Medulla oblongata (tissue), 1 donor: ENCODE measurements at regions not wholly inside any gene's neighbourhood (a gene's known extent, or its start where the extent isn't known, plus 50 kb on each side); places are given as distances from the start of the nearest gene placed in this dataset.

Source experiments
- DNase-seq: peaks from one replicate; pipeline ENCODE4 v3.0.0-alpha.2; 2015; ENCODE audit errors: extremely low spot score

DNA sequence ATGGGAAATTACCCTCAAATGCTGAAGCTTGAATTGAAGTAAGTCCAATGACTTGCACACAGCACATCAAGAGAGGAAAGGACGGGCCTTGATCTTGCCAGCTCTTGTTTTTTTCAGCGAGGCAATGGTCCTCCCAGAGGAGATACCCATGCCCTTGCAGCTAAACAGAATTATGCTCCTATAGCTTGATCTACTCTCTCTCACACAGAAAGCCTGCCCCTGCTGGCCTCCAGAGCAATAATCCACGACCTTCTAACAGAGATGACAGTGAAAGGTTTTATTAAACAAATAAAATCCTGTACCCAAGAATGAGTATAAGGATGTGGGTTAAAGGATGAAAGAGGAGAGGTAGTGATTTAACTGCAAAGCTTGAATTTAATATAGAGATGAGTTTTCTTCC lies 268.0 kb downstream of the ADRA2A start:
- no peak for DNase-seq

DNA sequence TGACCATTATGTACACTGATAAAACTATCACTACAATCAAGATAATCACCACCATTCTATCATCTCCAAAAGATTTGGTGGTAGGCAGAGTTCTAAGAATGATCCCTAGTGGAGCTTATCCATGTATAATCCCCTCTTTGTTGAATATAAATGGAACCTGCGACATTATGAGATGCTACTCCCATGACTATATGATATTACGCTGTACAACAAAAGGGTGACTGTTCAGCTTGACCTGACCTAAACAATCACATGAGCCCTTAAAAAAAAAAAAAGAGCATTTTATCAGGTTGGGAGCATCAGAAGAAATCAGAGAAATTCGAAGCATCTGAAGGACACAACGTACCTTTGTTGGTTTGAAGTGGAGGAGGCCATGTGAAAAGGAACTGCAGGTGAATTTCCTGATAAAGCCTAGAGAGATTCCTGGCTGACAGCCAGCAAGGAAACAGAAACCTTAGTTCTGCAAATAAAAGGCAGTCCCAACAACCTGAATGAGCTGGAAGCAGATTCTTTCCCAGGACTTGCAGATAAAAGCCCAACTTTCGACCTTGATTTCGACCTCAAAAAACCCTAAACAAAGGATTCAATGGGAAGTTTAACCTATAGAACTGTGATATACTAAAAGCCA lies 270.7 kb downstream of the ADRA2A start:
- DNase-seq = no peak

DNA sequence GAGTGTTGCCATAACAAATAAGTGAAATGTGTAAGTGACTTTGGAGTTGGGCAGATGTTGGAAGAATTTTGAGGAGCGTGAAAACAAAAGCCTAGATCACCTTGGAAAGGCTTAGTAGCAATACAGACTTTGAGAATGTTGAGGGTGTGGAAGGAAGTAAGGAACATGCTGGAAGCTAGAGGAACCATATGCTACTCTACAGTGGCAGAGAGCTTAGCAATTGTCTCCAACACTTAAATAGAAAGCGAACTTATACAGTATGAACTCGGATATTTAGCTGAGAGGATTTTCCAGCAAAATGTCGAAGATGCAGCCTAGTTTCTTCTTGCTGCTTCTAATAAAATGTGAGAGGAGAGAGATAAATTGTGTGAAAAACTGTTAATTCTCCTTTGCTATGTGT lies 271.2 kb downstream of the ADRA2A start:
- no peak for DNase-seq

DNA sequence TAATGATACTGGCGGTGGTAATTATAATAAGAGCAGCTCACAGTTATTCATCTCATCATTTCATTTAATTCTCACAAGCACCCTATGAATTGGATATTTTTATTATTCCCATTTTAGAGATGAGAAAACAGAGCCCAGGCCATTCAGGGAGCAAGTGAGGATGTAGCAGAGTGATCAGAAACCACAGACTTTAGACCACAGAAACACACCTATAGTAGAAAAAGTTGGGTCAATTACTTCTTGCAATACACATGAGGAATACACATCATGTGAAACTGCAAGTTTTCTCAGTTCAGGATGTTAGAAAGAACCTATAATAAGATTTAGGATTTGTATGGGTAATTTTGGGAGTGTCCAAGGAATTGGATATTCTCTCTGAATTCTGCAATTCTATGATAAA lies 278.0 kb downstream of the ADRA2A start:
- no peak for DNase-seq

DNA sequence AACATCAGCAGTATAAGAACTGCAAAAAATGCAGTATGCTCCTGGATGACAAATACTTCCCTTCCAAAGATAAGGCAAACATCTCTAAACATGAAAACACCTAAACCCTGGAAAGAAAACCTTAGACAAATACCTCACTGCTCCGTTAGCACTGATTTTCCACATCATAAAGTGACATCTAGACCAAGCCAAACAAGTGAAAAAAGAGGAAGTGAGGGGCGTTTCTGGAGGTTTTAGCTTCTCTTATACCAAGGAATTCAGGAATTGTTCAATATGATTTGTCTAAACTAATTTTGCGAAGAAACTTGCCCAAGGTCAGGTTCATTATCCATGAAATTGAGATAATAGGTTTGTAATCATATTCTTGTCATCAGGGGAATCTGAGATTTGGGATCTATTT lies 279.7 kb downstream of the ADRA2A start:
- no peak for DNase-seq

DNA sequence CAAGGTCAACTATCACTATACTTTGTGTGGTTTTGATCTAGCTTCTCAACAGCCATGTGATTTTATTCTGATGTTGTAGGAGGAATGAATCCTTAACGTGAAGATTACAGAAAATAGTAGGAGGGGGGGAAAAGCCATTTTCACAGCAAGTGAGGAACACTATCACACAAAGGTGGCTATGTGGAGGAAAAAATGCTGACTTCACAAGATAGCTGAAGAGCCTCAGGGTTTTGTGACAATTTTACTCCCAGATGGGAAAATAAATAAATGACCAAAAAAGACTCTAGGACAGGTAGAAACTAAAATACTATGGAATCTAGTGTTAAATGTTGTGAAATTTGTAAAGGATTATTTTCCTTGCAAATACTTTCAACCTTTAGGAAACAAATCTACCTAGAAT lies 281.0 kb downstream of the ADRA2A start:
- no peak for DNase-seq

DNA sequence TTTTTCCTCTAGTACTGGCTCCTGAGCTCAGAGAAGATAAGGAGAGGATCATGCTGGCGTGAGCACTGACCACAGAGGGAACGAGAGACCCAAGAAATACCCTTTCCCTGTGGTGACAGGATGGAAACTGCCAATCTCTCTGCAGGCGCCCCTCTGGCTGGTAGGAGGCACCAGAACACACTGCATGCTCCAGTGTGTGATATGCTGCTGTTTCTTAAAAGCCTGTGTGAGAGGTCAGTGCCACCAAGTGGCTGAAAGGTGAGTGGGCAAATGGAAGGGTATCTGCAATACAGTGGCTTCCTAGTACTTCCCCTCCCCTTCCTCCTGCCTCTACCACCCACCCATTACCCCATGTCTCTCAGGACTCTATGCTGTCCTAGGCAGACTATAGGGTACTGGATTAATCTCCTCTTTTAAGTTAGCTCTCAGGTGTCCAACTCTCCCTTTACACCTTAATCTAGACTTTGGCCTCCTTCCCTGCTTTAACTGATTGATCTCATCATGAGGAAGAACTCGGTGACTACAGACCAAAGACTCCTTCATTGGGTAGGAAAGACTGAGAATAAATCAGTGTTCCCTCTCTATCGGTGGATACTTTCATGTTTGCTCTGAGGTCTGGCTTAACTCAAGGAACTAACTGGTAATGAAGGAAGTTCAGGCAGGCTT lies 283.6 kb downstream of the ADRA2A start:
- DNase-seq = peak; percentile 46

DNA sequence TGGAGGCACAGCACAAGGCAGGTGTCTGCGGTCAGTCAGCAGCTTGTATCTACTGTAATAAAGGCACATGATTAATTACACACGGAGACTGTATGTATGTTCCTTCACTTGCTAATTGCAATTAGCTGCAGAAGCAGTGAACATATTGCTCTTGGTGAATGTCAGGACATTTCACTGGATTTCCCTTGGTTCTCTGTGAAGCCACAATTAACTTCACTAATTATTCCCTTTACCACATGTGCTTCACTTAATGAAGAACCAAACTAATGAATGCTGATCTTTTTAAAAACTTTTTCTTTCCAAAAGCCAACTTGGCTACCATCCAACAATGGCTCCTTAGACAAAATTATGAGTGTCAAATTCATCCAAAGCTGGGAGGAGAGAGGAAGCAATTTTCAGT lies 290.7 kb downstream of the ADRA2A start:
- DNase-seq = no peak

DNA sequence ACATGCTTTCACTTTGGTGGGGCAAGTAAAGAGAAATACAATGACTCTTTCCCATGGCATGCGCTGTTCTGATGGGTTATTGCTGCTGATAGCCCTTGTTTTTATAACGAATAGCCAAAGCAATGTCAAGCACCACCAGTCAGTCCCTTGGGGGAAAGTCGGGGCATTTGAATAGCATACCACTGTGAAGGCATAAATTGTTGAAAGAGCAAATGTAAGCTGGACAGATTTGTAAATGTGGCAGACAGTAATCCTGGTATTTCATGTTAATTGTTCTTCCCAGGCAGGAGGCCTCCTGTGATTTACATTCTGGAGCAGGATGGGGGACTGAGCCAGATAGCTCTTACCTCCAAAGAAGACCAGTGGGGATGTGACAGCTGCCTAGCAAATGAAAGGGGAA lies 293.3 kb downstream of the ADRA2A start:
- no peak for DNase-seq

DNA sequence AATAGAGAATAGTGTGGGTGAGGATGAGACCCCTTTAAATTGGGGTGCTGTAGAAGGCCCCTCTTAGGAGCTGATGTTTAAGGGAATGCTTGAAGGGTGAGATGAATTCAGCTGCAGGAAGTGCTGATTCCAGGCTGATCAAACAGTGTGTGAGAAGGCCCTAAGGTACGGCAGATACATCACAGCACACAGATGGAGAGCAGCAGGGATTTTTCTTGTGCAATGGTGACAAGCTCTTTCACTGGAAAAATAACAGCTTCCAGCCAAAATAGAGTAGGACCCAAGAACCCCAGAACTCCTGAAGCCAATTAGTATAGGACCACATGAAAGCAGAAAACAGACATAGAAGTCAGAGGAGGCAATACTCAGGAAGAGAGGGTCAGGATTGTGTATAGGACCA lies 296.9 kb downstream of the ADRA2A start:
- no peak for DNase-seq

DNA sequence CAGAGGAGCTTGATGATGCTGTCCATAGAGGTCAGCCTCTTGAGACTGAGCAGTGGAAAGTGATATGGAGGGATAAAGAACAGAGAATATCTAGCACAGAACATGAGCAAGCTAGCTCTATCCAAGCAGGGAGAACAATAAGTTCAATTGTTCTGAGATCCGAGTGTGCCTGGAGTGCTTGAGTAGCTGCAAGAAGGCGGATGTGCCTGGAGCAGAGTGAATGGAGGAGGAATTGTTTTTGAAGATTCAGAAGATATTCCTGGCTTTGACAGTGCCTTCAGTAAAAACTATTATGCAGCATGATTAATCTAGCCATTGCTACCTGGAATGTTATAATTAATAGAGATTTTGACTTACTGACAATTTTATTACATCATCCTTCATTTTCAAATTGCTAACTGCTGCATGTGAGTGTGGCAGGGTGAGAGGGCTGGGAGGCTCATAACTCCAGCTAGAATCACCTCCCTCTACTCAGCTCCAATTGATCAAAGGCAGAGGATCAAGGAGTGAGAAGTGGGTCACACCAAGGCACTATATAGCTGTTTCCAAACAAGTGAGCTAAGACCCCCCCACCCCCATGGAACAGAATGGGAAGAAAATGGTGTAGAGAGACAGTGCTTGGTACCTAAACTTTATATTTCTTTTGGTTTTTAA lies 302.8 kb downstream of the ADRA2A start:
- DNase-seq = peak; percentile 33

DNA sequence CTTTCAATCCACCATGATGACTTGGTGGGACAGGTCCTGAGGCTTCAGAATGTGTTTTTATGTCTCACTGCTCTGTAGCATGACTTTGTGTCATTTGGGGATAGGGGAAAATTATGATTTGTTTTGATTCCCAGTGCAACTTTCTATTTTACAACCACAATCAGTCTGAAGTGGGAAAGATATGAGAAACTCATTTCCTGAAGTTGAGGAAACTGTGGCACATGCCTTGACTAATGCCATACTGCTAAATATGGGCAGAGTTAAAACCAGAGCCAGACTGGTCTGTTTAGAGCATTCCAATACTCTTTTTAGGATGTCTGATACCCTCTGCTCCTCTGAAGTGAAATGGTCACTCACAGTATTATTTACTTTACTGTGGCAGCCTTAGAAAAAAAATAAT lies 307.7 kb downstream of the ADRA2A start:
- no peak for DNase-seq

DNA sequence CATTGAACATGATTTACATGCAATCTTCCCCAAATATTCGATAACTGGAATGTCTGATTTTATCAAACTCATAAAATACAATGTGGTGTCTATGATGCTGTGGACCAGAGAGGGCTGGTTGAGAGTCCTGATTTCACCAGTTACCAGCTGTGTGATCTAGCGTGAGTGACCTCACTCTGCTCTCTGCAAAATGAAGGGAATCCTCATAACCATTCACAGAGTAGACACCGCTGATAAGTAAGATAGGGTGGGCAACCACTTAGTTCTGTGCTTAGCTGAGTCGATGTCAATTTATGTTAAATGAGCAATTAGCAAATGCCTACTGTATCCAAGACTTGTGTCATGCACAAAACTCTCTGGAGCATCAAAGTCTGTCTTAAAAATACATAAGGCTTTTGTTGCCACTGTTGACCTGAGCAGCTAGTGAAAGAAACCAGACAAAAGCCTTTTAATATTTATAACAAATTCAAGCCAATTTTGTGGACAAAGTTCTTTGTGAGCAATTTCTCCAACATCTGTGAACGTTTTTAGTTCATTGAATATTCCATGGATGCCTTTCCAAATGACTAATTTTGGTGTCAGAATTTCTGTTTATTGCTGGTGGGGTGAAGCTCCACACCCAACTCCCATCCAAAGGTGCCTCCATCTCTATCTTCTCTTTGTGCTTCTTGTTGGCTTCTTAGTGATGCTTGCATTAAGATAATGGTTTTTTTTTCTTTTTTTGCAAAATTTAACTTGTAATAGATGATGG lies 314.2 kb downstream of the ADRA2A start:
- no peak for DNase-seq

DNA sequence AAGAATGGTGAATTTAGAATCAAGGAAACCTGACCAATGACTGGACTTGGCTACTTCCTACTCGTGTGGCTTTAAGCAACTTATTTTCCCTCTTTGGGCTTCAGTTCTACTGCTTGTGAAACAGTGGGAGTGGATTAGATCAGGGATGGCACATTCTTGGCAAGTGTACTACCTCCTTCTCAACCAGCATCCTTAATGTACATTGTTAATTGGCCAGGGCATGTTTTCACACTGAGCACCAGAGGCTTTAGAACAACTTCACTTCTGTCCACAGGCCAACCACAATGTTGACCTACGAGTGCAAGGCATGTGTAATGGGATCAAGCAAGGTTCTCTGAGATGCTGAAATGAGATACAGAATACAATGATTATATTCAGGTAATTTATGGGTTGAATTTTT lies 315.3 kb downstream of the ADRA2A start:
- DNase-seq = no peak

DNA sequence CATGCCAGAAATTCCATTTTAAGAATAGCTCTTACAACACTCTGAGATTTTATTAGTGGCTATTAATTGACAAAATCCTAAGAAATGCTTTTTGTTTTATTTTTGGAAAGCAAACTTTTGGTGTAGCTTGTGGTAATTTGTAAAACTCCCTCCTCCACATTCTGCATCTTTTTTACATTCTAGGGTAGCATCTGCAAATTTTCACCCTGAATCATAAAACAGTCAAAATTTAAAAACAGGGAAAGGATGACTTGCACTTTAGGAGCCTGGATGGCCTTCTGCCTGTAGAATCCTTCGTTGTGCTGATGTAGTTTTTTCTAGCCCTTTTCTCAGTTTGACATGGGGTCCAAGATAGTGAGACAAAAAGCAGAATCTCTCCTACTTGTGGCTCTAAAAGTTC lies 316.1 kb downstream of the ADRA2A start:
- no peak for DNase-seq

DNA sequence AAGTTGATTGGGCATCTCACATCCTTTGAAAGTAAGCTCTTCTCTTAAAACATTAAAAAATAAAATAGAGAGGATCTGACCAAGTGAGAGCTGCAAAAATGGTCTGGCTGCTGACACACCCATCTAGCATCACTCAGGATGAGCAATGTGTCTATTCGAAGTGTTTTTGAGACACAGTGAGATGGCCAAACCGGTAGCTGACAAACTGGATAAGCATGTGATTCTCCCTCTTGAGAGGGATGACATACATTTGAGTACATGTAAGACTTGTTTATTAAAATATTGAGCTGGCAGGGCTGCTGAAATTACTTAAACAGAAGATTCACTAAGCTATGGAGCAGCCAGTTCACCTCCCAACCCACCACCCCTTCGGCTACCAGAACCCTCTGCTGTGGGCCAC lies 333.9 kb downstream of the ADRA2A start:
- no peak for DNase-seq

DNA sequence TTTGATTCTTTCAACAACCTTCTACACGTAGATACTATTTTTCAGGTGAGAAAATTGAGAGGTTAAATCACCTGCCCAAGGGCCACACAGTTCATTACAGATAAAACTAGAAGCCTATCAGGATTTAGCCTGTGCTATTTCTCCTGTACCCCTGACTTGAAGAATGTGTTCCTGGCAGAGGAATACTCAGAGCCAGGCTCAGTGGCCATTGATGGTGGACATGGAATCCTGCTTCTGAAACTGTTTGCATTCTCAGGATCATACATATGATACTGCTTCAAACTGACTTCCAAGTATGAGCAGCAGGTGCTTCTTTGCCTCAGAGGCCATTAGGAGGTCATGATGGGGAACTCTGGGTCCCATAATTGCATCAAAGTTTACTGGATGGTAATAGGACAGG lies 348.6 kb downstream of the ADRA2A start:
- DNase-seq = no peak

DNA sequence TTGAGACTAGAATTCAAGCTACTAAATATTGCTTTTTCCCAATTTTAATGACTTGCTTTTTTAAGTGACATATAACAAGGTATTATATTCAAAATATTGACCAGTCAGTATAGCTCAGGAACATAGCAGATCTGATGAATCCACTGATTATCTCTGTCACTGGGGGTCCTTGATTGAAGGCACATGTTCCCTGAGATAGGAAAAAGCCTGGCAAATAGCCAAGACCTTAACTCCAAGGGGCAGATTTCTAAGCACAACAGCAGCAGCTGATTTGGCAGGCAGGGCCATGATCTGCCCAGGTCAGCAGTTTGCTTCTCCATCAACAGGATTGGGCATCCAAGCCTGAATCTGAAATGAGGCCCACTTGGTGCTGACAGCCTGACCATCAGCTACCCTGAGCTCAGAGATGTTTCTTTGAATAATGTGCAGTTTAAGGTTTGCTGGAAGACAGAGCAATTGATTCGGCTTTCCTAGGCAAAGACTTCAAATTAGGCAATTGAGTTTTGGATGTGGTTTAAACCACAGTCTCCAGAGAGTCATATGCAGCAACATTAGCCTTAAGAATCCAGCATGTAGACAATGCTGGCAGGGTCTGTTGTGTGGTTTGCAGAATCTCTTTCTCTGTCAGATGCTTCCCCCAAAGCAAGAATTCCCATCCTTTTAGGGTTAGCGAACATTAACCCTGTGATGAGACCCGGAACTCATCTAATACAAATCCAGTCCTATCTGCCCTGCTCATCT lies 352.6 kb downstream of the ADRA2A start:
- DNase-seq = no peak

DNA sequence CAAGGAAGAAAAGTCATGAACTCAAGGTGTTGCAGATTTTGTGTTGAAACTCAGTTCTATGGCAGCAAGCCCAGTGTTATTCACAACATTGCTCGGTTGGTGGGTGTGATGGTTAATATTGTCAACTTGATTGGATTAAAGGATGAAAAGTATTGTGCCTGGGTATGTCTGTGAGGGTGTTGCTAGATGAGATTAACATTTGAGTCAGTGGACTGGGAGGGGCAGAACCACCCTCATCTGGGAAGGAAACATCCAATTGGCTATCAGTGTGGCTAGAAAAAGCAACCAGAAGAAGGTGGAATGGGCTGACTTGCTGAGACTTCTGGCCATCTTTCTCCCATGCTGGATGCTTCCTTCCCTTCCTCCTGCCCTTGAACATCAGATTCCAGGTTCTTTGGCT lies 353.2 kb downstream of the ADRA2A start:
- no peak for DNase-seq

DNA sequence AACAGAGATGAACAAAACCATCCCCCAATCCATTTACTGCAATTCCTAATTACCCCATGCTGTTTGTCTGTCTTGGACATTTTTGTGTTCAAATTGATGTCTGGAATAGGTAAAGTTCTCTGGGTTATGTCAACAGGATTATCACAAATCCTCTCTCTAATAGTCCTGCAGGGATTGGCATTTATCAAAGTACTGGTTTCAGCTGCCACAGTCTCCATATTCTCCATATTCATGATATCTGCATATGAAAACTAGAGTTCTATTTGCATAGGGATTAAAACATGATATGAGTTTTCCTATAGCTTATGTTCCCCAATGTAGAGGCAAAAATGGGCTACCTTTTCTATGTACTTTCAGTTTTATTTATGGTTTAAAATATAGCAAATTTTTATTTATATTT lies 355.8 kb downstream of the ADRA2A start:
- DNase-seq = no peak

DNA sequence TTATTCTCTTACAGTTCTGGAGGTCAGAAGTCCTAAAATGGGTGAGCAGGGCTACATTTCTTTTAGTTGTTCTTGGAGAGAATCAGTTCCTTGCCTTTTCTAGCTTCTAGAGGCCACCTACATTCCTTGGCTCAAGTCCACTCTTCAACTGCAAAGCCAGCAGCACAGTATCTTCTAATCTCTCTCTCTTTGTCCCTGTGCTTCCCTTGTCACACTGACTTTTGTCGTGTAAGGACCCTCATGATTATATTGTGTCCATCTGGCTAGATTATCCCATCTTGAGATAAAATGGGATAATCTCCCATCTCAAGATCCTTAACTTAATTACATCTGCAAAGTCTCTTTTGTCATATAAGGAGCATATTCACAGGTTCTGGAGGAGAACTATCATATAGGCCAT lies 359.0 kb downstream of the ADRA2A start:
- no peak for DNase-seq
